H1 (cell line): ENCODE measurements at regions not wholly inside any gene's neighbourhood (a gene's known extent, or its start where the extent isn't known, plus 50 kb on each side); places are given as distances from the start of the nearest gene placed in this dataset.

Experiments
- CTCF ChIA-PET: fragments of 300-600 bp; sonication (Branson Sonifier 250); formaldehyde crosslinking; loops from one replicate; lab custom pipeline; 2021; ENCODE audit not compliant: partially characterized antibody; lab: Charles Lee
- POLR2A ChIA-PET: fragments of 300-600 bp; sonication (Branson Sonifier 250); formaldehyde crosslinking; loops from one replicate; lab custom pipeline; 2021; ENCODE audit warnings: inconsistent platforms; ENCODE audit not compliant: partially characterized antibody; lab: Charles Lee
- DNase-seq, 2 experiments: peaks; one replicate each; pipeline versions ENCODE4 v3.0.0 to v3.0.0-alpha.2; 2010 to 2022; ENCODE audit warnings: low spot score in 2 of 2, low read depth in 1 of 2, mixed read lengths in 1 of 2
- FAIRE-seq: peaks from 2 replicates; lab custom pipeline; 2011; peaks lifted over from hg19 to GRCh38; lab: Jason Lieb, UNC
- H2AFZ ChIP-seq: 2 replicates; pipeline ENCODE4 v1.8.1; 2012; ENCODE audit warnings: low read length, inconsistent platforms
- H2AK5ac ChIP-seq: 2 replicates; pipeline ENCODE4 v1.6.1; 2013; ENCODE audit warnings: low read depth, low read length
- H2BK120ac ChIP-seq: replicated peaks from 2 replicates; pipeline ENCODE3; 2013; ENCODE audit warnings: low read depth, low read length, inconsistent platforms
- H2BK12ac ChIP-seq: 2 replicates; pipeline ENCODE4 v1.6.1; 2013; ENCODE audit warnings: low read depth, low read length
- H2BK15ac ChIP-seq: 2 replicates; pipeline ENCODE4 v1.6.1; 2013; ENCODE audit warnings: low read length
- H2BK20ac ChIP-seq: 2 replicates; pipeline ENCODE4 v1.6.1; 2013; ENCODE audit warnings: low read length
- H2BK5ac ChIP-seq: 2 replicates; pipeline ENCODE4 v1.6.1; 2013; ENCODE audit warnings: low read depth, low read length
- H3K14ac ChIP-seq: 2 replicates; pipeline ENCODE4 v1.6.1; 2013; ENCODE audit warnings: inconsistent platforms; ENCODE audit not compliant: insufficient read length
- H3K18ac ChIP-seq: 2 replicates; pipeline ENCODE4 v1.6.1; 2013; ENCODE audit warnings: low read length; ENCODE audit errors: extremely low read depth
- H3K23ac ChIP-seq: 2 replicates; pipeline ENCODE4 v1.6.1; 2013; ENCODE audit warnings: inconsistent platforms; ENCODE audit not compliant: insufficient read length
- H3K23me2 ChIP-seq: 2 replicates; pipeline ENCODE4 v1.6.1; 2013; ENCODE audit warnings: low read depth, low read length
- H3K27ac ChIP-seq: 2 replicates; pipeline ENCODE4 v1.6.1; 2011; ENCODE audit warnings: low read depth, low read length, inconsistent platforms
- H3K27me3 ChIP-seq, 4 experiments: replicated peaks in 1 of 4; 1 replicate in 1 of 4; 2 replicates in 3 of 4; pipeline versions ENCODE4 v1.6.1 to v1.8.1; 2011 to 2013; ENCODE audit warnings: low read length in 3 of 4, mild to moderate bottlenecking in 3 of 4, inconsistent platforms in 2 of 4, mixed read lengths in 2 of 4, moderate library complexity in 1 of 4; ENCODE audit not compliant: control insufficient read depth in 3 of 4, insufficient read depth in 3 of 4; ENCODE audit errors: extremely low read depth in 1 of 4
- H3K36me3 ChIP-seq, 4 experiments: 2 replicates each; pipeline versions ENCODE4 v1.6.1 to v1.8.1; 2011 to 2013; ENCODE audit warnings: mild to moderate bottlenecking in 4 of 4, low read length in 3 of 4, moderate library complexity in 2 of 4, control low read depth in 1 of 4, inconsistent platforms in 1 of 4; ENCODE audit not compliant: insufficient read depth in 4 of 4, control insufficient read depth in 2 of 4
- H3K4ac ChIP-seq: replicated peaks from 2 replicates; pipeline ENCODE3; 2013; ENCODE audit warnings: low read length, low read depth, mixed read lengths, inconsistent platforms; ENCODE audit not compliant: insufficient read length
- H3K4me1 ChIP-seq, 4 experiments: replicated peaks in 1 of 4; 1 replicate in 1 of 4; 2 replicates in 3 of 4; pipeline versions ENCODE4 v1.6.1 to v1.8.1; 2011 to 2013; ENCODE audit warnings: low read length in 3 of 4, inconsistent platforms in 2 of 4, mixed read lengths in 1 of 4; ENCODE audit not compliant: insufficient read depth in 4 of 4, control insufficient read depth in 3 of 4
- H3K4me2 ChIP-seq, 2 experiments: 2 replicates each; pipeline versions ENCODE4 v1.6.1 to v1.8.1; 2011 to 2013; ENCODE audit warnings: low read depth in 2 of 2, low read length in 2 of 2, control low read depth in 1 of 2, inconsistent platforms in 1 of 2, mild to moderate bottlenecking in 1 of 2; ENCODE audit not compliant: insufficient read depth in 1 of 2
- H3K4me3 ChIP-seq, 4 experiments: fragments of 200-600, 300-600 bp in 1 of 4; sonication (generic), shearing (Covaris generic), sonication (Bioruptor Twin) in 1 of 4; 2 replicates each; pipeline versions ENCODE4 v1.5.1 to v1.8.1; 2011 to 2016; ENCODE audit warnings: low read length in 4 of 4, low read depth in 3 of 4, control low read depth in 2 of 4, inconsistent platforms in 2 of 4, mild to moderate bottlenecking in 2 of 4, mixed read lengths in 1 of 4, moderate library complexity in 1 of 4; ENCODE audit not compliant: insufficient read depth in 2 of 4; ENCODE audit errors: extremely low read depth in 1 of 4
- H3K56ac ChIP-seq: replicated peaks from 2 replicates; pipeline ENCODE3; 2013; ENCODE audit warnings: low read depth, mild to moderate bottlenecking, mixed read lengths, low read length, inconsistent platforms; ENCODE audit not compliant: insufficient read length
- H3K79me1 ChIP-seq: 2 replicates; pipeline ENCODE4 v1.6.1; 2013; ENCODE audit warnings: low read depth, low read length, control low read depth
- H3K79me2 ChIP-seq, 2 experiments: 2 replicates each; pipeline versions ENCODE4 v1.6.1 to v1.8.1; 2012 to 2013; ENCODE audit warnings: low read length in 2 of 2, mild to moderate bottlenecking in 2 of 2, inconsistent platforms in 1 of 2; ENCODE audit not compliant: insufficient read depth in 2 of 2, control insufficient read depth in 1 of 2
- H3K9ac ChIP-seq, 4 experiments: replicated peaks in 1 of 4; 1 replicate in 1 of 4; 2 replicates in 3 of 4; pipeline versions ENCODE4 v1.6.1 to v1.8.1; 2011 to 2013; ENCODE audit warnings: low read depth in 3 of 4, low read length in 3 of 4, control low read depth in 2 of 4, mild to moderate bottlenecking in 2 of 4, moderate library complexity in 2 of 4, inconsistent platforms in 1 of 4; ENCODE audit errors: extremely low read depth in 1 of 4
- H3K9me3 ChIP-seq, 2 experiments: 2 replicates each; pipeline versions ENCODE4 v1.6.1 to v1.8.1; 2012 to 2013; ENCODE audit warnings: mild to moderate bottlenecking in 2 of 2, moderate library complexity in 2 of 2, control low read depth in 1 of 2, inconsistent platforms in 1 of 2, low read depth in 1 of 2, low read length in 1 of 2, mixed read lengths in 1 of 2; ENCODE audit not compliant: insufficient read depth in 2 of 2
- H4K20me1 ChIP-seq, 2 experiments: replicated peaks in 1 of 2; 2 replicates each; pipeline versions ENCODE3 to v1.8.1; 2011 to 2013; ENCODE audit warnings: inconsistent platforms in 2 of 2, low read length in 2 of 2, mild to moderate bottlenecking in 1 of 2; ENCODE audit not compliant: insufficient read depth in 2 of 2, control insufficient read depth in 1 of 2
- H4K5ac ChIP-seq: 2 replicates; pipeline ENCODE4 v1.6.1; 2013; ENCODE audit warnings: low read length, low read depth, mixed read lengths, inconsistent platforms; ENCODE audit not compliant: insufficient read length
- H4K8ac ChIP-seq: 2 replicates; pipeline ENCODE4 v1.8.0; 2013; ENCODE audit warnings: mild to moderate bottlenecking, moderate library complexity, low read length, inconsistent platforms; ENCODE audit not compliant: insufficient read depth; ENCODE audit errors: extremely low read depth
- H4K91ac ChIP-seq: replicated peaks from 2 replicates; pipeline ENCODE3; 2013; ENCODE audit warnings: low read length, mixed read lengths, inconsistent platforms; ENCODE audit not compliant: insufficient read length
- EGR1 ChIP-seq: IDR thresholded peaks from 2 replicates; pipeline ENCODE4 v1.6.1; 2011; ENCODE audit warnings: low read depth, low read length, borderline replicate concordance
- EP300 ChIP-seq, 2 experiments: IDR thresholded peaks; 1 replicate in 1 of 2; 2 replicates in 1 of 2; pipeline ENCODE4 v1.6.1; 2011 to 2012; ENCODE audit warnings: low read depth in 2 of 2, low read length in 2 of 2, mild to moderate bottlenecking in 2 of 2, borderline replicate concordance in 1 of 2, inconsistent platforms in 1 of 2, moderate library complexity in 1 of 2
- JUN ChIP-seq: IDR thresholded peaks from 2 replicates; pipeline ENCODE4 v1.6.1; 2011; ENCODE audit warnings: low read depth, mild to moderate bottlenecking, improper control_type of control experiment, low read length
- NANOG ChIP-seq: IDR thresholded peaks from 2 replicates; pipeline ENCODE4 v1.6.1; 2011; ENCODE audit warnings: low read length, low read depth, mild to moderate bottlenecking, inconsistent platforms; ENCODE audit not compliant: insufficient read depth, poor library complexity, severe bottlenecking
- PHF8 ChIP-seq: fragments of 200-600 bp; sonication (generic); conservative IDR thresholded peaks from 2 replicates; pipeline ENCODE4 v1.7.1; 2012; ENCODE audit warnings: low read depth, mild to moderate bottlenecking, inconsistent platforms, low read length, moderate library complexity
- RNF2 ChIP-seq: fragments of 200-900, 300-1000 bp; sonication (generic); IDR thresholded peaks from 2 replicates; pipeline ENCODE4 v1.7.1; 2016; ENCODE audit warnings: borderline replicate concordance, low read depth, mild to moderate bottlenecking, antibody characterized with exemption, low read length; ENCODE audit not compliant: poor library complexity, severe bottlenecking; ENCODE audit errors: missing control alignments
- SP4 ChIP-seq: IDR thresholded peaks from 2 replicates; pipeline ENCODE4 v1.6.1; 2012; ENCODE audit warnings: low read length, inconsistent platforms
- TAF7 ChIP-seq: optimal IDR thresholded peaks from 2 replicates; pipeline ENCODE3; 2011; ENCODE audit warnings: low read depth, mild to moderate bottlenecking, inconsistent platforms, low read length, moderate library complexity, borderline replicate concordance
- TCF12 ChIP-seq: IDR thresholded peaks from 2 replicates; pipeline ENCODE4 v1.6.1; 2011; ENCODE audit warnings: low read depth, mild to moderate bottlenecking, low read length
- TEAD4 ChIP-seq: IDR thresholded peaks from 2 replicates; pipeline ENCODE4 v1.6.1; 2012; ENCODE audit warnings: low read depth, low read length, inconsistent platforms, mixed read lengths
- TF ChIP-seq, protein P1 (sequence below): IDR thresholded peaks from 2 replicates; pipeline ENCODE4 v1.6.1; 2012; ENCODE audit warnings: inconsistent platforms
- TF ChIP-seq, protein P2 (sequence below): IDR thresholded peaks from 2 replicates; pipeline ENCODE4 v1.6.1; 2011; ENCODE audit warnings: low read length, improper control_type of control experiment

DNA sequence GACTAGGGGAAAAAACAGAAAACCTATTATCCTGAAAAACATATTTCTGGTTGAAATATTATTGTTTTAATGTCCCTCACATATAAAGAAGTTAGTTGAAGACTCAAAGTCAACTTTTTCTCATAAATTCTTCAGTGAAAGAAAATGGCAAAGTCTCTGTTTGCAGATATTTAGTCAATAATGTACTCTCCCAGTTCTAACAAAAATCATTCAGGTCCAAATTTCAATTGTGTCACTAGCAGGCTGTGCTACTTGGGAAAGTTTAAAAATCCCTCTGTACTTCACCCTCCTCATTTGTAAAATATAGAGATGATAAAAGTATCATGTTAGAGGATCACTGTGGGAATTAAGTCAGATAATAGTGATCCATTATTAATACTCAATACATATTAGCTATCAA is 496.5 kb downstream of the FSCB start:
- H4K5ac ChIP-seq, result no peak overlapping the region
- no peak overlapping the region for H2BK20ac ChIP-seq
- no peak overlapping the region for H3K9ac ChIP-seq
- no peak overlapping the region for H3K23ac ChIP-seq
- H4K91ac ChIP-seq, result no peak overlapping the region
- no peak overlapping the region for H2BK5ac ChIP-seq
- POLR2A ChIA-PET, result no interaction called here
- no peak overlapping the region for H2BK120ac ChIP-seq
- no peak overlapping the region for H2BK12ac ChIP-seq
- H4K20me1 ChIP-seq, result no peaks in the 10 kb centered on the region
- no peak overlapping the region for H2AK5ac ChIP-seq
- FAIRE-seq, result no peak
- H3K79me2 ChIP-seq, result no peaks in the 10 kb centered on the region
- CTCF ChIA-PET, result interaction anchor here (0.6 kb wide), 2 partner anchors 34 to 470 kb away, joined by 3 to 5 read pairs; no protein-coding TSS in a partner anchor
- H3K4me1 ChIP-seq, result no peaks in the 10 kb centered on the region
- H2BK15ac ChIP-seq, result no peak overlapping the region
- H3K9me3 ChIP-seq, result no peaks in the 10 kb centered on the region
- H3K4me3 ChIP-seq, result no peak overlapping the region
- no peaks in the 10 kb centered on the region for H3K23me2 ChIP-seq
- H2AFZ ChIP-seq, result no peak overlapping the region
- H3K4ac ChIP-seq, result no peak overlapping the region
- TF ChIP-seq TEAD4 (no peak), PHF8 (no peak), NANOG (no peak), JUN (no peak), TAF7 (no peak), EP300 (IDR thresholded peaks at IDR 0.05; ENCODE audit: borderline replicate concordance in 1 of 2, low read depth in 2 of 2, low read length in 2 of 2) (no peak), RNF2 (no peak), SP4 (no peak), TCF12 (no peak), EGR1 (no peak)
- TF ChIP-seq, protein P1, sequence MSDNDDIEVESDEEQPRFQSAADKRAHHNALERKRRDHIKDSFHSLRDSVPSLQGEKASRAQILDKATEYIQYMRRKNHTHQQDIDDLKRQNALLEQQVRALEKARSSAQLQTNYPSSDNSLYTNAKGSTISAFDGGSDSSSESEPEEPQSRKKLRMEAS, result no peak
- TF ChIP-seq, protein P2, sequence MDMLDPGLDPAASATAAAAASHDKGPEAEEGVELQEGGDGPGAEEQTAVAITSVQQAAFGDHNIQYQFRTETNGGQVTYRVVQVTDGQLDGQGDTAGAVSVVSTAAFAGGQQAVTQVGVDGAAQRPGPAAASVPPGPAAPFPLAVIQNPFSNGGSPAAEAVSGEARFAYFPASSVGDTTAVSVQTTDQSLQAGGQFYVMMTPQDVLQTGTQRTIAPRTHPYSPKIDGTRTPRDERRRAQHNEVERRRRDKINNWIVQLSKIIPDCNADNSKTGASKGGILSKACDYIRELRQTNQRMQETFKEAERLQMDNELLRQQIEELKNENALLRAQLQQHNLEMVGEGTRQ, result no peak
- H3K27ac ChIP-seq, result no peak overlapping the region
- no peak overlapping the region for H4K8ac ChIP-seq
- DNase-seq, result no peak
- H3K4me2 ChIP-seq, result no peak overlapping the region
- no peaks in the 10 kb centered on the region for H3K79me1 ChIP-seq
- H3K36me3 ChIP-seq, result no peaks in the 10 kb centered on the region
- no peaks in the 10 kb centered on the region for H3K27me3 ChIP-seq
- no peak overlapping the region for H3K14ac ChIP-seq
- no peak overlapping the region for H3K56ac ChIP-seq
- no peak overlapping the region for H3K18ac ChIP-seq
